RKO (cell line): ENCODE measurements at regions not wholly inside any gene's neighbourhood (a gene's known extent, or its start where the extent isn't known, plus 50 kb on each side); places are given as distances from the start of the nearest gene placed in this dataset.

ENCODE experiments used
- DNase-seq: peaks from one replicate; pipeline ENCODE4 v3.0.0-alpha.2; 2016; ENCODE audit warnings: low spot score

DNA sequence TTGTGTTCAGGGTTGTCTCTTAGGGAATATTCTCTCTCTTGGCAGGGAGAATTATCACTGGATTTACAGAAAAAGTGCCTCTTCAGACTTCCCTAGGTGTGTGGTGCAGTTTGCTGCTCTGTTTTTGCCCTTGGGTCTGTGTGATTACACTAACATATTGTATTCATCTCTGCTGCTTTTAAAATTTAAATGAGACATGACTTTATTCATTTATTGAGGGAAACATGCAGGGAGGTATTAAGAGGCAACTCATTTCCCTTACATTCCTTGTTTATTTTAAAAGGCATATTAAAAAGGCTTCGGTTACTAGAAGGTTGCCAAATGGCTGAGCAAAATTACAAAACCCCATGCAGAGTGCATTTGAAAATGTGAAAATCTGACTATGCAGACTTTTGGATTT, 135.1 kb upstream of the GEMIN8 start:
- no peak for DNase-seq

DNA sequence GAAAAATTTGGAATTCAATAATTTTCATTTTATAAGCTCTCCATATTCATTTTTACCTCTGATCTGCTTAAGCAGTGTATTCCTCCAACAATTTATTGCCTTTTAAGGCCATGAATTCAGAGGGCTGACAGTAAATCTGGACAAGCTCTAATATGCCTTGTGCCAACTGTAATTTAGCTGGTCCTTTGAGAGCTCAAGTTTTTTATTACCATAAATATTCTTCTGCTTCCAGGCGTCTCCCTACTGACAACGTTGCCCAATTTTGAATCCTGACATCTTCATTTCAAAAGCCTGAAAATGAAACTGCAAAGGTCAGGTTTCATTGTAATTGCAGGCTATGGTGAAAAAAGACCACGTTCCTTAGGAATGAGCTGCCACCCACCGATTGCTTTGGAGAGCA, 95.8 kb upstream of the GEMIN8 start:
- DNase-seq = no peak

DNA sequence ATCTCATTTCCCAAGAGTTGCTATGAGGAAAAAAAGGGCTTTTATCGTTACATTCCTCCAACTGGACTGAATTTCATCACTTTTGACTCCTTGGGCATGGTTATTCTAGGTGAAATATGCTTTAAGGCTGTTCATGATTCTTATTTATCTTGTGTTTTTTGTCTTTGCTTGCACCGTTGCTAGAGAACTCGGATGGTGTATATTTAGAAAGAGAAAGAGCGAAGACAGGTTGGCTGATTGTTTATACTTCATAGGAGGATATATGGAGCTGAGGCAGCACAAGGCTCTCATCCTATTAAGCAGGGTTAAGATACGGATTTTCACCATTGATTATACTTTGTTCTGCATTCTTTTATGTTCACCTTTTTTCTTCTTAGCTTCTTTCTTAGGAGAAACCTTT, 94.9 kb upstream of the GEMIN8 start:
- DNase-seq = no peak

DNA sequence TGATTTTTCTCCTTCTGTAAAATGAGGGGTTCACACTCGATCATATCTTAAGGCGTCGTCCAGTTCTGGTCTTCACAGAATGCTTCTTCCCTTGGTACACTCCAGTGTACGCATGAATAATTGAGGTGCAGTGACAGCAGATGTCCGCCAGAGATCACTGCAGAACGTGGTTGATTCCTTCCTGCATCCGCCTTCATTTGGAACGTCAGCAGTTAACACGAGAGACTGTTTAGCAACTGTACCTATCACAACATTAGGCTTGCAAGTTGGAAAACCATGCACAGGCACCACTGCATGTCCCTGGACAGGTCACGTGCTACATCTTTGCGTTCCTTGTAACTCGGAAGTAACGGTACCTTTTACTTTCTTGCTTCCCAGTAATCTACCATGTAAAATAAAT, 66.0 kb upstream of the GEMIN8 start:
- DNase-seq = peak; percentile 76

DNA sequence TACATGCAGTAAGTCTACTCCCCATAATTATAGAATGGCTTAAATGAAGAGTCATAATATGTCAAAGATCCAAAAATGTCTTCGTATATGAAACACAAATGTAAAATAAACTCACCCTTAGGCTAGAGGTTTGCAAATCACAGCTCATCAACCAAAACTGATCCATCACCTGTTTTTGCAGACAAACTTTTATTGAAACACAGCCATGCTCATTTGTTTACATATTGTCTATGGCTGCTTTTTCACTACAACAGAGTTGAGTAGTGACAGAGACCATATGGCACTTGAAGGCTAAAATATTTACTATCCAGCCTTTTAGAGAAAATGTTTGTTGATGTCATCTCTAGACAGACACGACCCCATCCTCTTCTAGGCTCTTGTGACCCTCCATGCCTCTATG, 64.5 kb upstream of the GEMIN8 start:
- no peak for DNase-seq

DNA sequence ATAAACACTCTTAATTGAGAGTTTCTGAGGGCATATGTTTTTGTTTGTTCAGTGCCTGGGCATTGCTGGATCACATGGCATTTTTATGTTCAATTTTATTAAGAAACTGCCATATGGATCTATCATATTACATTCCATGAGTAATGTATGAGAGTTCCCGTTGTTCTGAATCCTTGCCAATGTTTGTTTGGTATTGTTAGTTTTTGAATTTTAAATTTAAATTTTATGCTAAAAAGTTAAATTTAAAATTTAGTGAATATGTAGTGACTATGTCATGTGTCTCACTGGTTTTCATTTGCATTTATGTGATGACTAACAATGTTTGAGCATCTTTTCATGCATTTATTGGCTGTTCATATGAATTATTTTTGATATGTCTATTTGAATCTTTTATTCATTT, 54.8 kb upstream of the GEMIN8 start:
- DNase-seq = no peak

DNA sequence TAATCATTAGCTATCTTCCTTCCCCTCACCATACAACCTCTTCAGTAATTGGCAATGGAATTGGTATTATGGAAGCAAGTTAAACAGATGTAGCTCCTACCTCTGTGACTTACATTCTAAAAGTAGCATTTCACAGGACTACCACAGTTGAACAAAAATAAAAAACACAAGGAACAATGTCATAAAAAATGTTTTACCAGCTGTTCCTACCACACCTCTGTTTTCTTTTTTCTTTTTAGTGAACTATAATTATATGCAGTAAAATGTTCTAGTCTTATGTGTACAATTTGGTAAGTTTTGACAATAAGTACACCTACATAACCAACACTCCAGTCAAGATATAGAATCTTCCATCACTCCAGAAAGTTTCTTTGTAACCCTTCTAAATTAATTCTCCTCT, 54.1 kb upstream of the GEMIN8 start:
- no peak for DNase-seq

DNA sequence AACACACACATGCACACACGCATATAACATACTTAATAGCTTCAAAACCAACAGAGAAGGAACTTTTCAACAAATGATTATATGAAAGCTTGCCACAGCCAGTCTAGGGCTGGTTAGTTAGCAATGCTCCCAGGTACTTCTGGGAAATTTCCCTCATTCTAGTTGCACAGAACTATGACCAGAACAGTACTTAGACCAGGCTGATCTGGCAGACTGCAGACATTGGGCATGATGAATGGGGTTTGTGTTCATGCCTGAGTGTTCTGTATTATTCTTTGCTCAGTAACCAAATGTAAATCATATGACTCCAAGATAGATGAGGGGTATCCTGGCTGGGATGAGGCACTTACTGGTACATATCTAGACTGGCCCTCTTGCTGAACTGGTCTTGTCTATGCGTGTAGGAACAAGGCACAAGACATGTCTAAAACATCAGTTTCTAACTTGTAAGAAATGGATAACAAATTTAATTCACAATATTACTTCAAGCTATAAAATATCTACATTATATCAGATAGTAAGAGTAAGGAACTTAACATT, 50.3 kb upstream of the GEMIN8 start:
- no peak for DNase-seq
